DOHH2 (cell line): ENCODE measurements at regions not wholly inside any gene's neighbourhood (a gene's known extent, or its start where the extent isn't known, plus 50 kb on each side); places are given as distances from the start of the nearest gene placed in this dataset.

Experiments
- CTCF ChIP-seq: fragments of 200-600 bp; sonication (generic); IDR thresholded peaks from one replicate; pipeline ENCODE4 v1.5.1; 2014; ENCODE audit warnings: antibody characterized with exemption, mild to moderate bottlenecking, low read depth, low read length; ENCODE audit not compliant: poor library complexity, severe bottlenecking
- EZH2phosphoT487 ChIP-seq: fragments of 200-600 bp; sonication (generic); IDR thresholded peaks from 2 replicates; pipeline ENCODE4 v1.6.1; 2017; ENCODE audit warnings: borderline replicate concordance, mild to moderate bottlenecking, antibody characterized with exemption, low read length, moderate library complexity, mixed read lengths

GRCh38 chr5:128711216-128711615 lies 173.2 kb upstream of the FBN2 start:
- TF ChIP-seq CTCF = no peak
- no peak for TF ChIP-seq EZH2phosphoT487
